GM12875 (cell line): ENCODE measurements at regions not wholly inside any gene's neighbourhood (a gene's known extent, or its start where the extent isn't known, plus 50 kb on each side); places are given as distances from the start of the nearest gene placed in this dataset.
"Not testable (repeated sequence)": the region's sequence is repeated elsewhere in the genome, so short reads cannot be mapped to it uniquely, and the experiment has no call there.

Experiments
- H3K4me3 ChIP-seq: one replicate; pipeline ENCODE4 v1.5.1; 2011; ENCODE audit warnings: low read depth, low read length, control low read depth
- CTCF ChIP-seq: IDR thresholded peaks from 2 replicates; pipeline ENCODE4 v1.5.1; 2011; ENCODE audit warnings: low read depth, mild to moderate bottlenecking, control low read depth, inconsistent platforms, low read length, moderate library complexity, borderline replicate concordance; ENCODE audit not compliant: insufficient read depth

- no peak overlapping the region for H3K4me3 ChIP-seq
- TF ChIP-seq CTCF: no peak
Measured at GRCh38 chr5:92939428-92939827, 641.6 kb downstream of the NR2F1-AS1 start.

- not testable (repeated sequence) for H3K4me3 ChIP-seq
Measured at GRCh38 chr5:92937396-92937795, 643.6 kb downstream of the NR2F1-AS1 start.

DNA sequence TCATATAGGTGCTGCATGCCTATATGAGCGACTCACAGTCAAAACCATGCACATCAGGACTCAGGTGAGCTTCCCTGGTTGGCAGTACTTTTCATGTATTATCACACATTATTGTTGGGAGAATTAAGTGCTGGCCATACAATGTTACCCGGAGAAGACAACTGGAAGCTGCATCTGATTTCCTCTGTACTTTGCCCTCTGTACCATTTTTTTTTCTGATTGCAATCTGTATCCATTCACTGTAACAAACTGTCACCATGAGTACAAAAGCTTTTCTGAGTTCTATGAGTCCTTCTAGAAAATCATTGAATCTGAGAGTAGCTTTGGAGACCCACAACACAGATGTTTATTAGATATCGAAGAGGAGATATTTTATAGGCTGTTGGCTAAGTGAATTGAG lies 651.0 kb downstream of the NR2F1-AS1 start:
- no peak for TF ChIP-seq CTCF
- no peak overlapping the region for H3K4me3 ChIP-seq

- no peak overlapping the region for H3K4me3 ChIP-seq
- TF ChIP-seq CTCF: no peak
Measured at GRCh38 chr5:92927291-92927778, 653.7 kb downstream of the NR2F1-AS1 start.

DNA sequence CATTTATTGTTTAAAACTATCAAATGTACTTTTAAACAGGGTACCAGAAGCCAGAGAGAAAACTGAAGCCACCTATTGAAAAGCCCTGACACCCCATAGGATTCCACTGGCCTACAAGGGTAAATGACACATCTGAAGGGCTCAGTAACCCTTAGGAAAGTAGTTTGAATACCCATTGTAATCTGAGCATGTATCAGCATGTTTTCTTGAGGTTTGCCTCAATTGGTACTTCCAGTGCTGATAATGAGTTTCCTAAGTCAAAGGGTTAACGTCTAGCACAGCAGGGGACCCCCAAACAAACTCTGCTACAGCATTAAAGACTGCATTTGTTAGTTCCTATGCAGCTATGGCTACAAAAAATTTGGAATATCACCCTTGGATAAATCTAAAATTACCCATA lies 657.1 kb downstream of the NR2F1-AS1 start:
- no peak overlapping the region for H3K4me3 ChIP-seq
- no peak for TF ChIP-seq CTCF

DNA sequence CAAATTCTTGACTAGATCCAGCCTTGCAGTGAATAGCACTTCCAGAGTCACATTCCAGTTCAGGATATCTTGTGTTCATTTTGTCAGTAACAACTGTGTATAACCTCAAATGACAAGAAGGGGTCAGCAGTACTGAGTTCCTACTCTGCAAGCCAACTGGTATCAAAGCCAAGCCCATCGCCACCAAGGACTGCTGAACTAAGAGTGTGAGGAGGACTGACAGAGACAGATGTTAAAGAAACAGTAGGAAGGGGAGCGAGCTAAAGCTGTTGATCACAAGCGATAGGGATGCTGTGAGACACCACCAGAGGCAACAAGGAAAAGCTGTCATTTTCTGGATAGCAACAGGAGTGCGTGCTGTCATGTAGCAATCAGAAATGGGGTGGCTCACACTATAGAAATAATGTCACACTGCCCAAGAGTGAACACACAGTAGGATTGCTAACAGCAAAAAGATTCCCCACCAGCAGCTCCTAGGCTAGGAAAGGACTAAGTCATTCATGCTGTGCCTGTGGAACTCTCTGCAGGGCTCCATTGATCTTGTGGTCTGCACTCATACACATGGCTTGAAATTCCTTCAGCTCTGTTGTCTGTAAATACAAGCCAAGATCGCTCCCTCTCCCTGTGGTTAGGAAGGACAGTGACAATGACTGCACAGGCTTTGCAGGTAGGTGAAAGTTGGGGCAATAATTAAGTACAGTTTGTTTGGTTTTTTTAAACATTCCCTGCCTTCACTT lies 658.6 kb downstream of the NR2F1-AS1 start:
- no peak overlapping the region for H3K4me3 ChIP-seq
- TF ChIP-seq CTCF: no peak

- H3K4me3 ChIP-seq: no peak overlapping the region
- no peak for TF ChIP-seq CTCF
Measured at GRCh38 chr5:92917044-92917443, 664.0 kb downstream of the NR2F1-AS1 start.
